B cell (primary cell): ENCODE measurements at regions not wholly inside any gene's neighbourhood (a gene's known extent, or its start where the extent isn't known, plus 50 kb on each side); places are given as distances from the start of the nearest gene placed in this dataset.

ENCODE experiments used
- ATAC-seq: fragments of 200-7000 bp; cut with Tn5 transposase; one replicate; pipeline ENCODE4 v1.10.0; 2021; ENCODE audit warnings: low read depth, mild to moderate bottlenecking, moderate number of reproducible peaks, moderate library complexity
- CTCF ChIA-PET: fragments of 350-600 bp; sonication (Branson Sonifier 250); formaldehyde crosslinking; loops from one replicate; lab custom pipeline; 2021; ENCODE audit warnings: antibody characterized with exemption, inconsistent platforms; lab: Charles Lee
- POLR2A ChIA-PET: fragments of 350-600 bp; sonication (Branson Sonifier 250); formaldehyde crosslinking; loops from one replicate; lab custom pipeline; 2021; ENCODE audit warnings: antibody characterized with exemption; lab: Charles Lee
- DNase-seq: peaks from one replicate; pipeline ENCODE4 v3.0.0; 2013
- H2AFZ ChIP-seq: 2 replicates; pipeline ENCODE4 v1.6.1; 2012; ENCODE audit warnings: mild to moderate bottlenecking, low read depth, low read length; ENCODE audit not compliant: insufficient read depth, poor library complexity, severe bottlenecking
- H3K27ac ChIP-seq, 2 donors: 1 replicate in 1 of 2; 2 replicates in 1 of 2; pipeline ENCODE4 v1.5.1; 2012 to 2013; ENCODE audit warnings: low read length in 2 of 2, mild to moderate bottlenecking in 2 of 2, moderate library complexity in 1 of 2
- H3K27me3 ChIP-seq, 4 experiments: fragments of 200-600 bp in 1 of 4; sonication (generic) in 1 of 4; replicated peaks in 1 of 4; 1 replicate in 2 of 4; 2 replicates in 2 of 4; pipeline versions ENCODE4 v1.6.1 to v1.7.0; 2013 to 2016; ENCODE audit warnings: low read length in 3 of 4, mild to moderate bottlenecking in 2 of 4, mixed read lengths in 1 of 4, moderate library complexity in 1 of 4; ENCODE audit not compliant: insufficient read depth in 4 of 4, control insufficient read depth in 3 of 4; ENCODE audit errors: control extremely low read depth in 1 of 4
- H3K36me3 ChIP-seq, 2 experiments: replicated peaks in 1 of 2; 1 replicate in 1 of 2; 2 replicates in 1 of 2; pipeline versions ENCODE4 v1.6.1 to v1.7.1; 2013; ENCODE audit warnings: low read length in 1 of 2; ENCODE audit not compliant: insufficient read depth in 2 of 2, control insufficient read depth in 1 of 2; ENCODE audit errors: control extremely low read depth in 1 of 2, extremely low read depth in 1 of 2
- H3K4me1 ChIP-seq, 2 donors: fragments of 200-600 bp in 1 of 2; sonication (generic) in 1 of 2; 1 replicate in 1 of 2; 2 replicates in 1 of 2; pipeline versions ENCODE4 v1.5.1 to v1.6.1; 2013 to 2017; ENCODE audit warnings: low read length in 2 of 2; ENCODE audit not compliant: control insufficient read depth in 2 of 2, insufficient read depth in 2 of 2
- H3K4me2 ChIP-seq: replicated peaks from 2 replicates; pipeline ENCODE3; 2012; ENCODE audit warnings: mild to moderate bottlenecking, low read depth, low read length; ENCODE audit not compliant: poor library complexity, severe bottlenecking
- H3K4me3 ChIP-seq, 5 experiments: fragments of 200-600 bp in 1 of 5; sonication (generic) in 1 of 5; 1 replicate in 3 of 5; 2 replicates in 2 of 5; pipeline versions ENCODE4 v1.5.1 to v1.7.0; 2011 to 2016; ENCODE audit warnings: low read length in 4 of 5, mild to moderate bottlenecking in 4 of 5, low read depth in 2 of 5, control low read depth in 1 of 5, moderate library complexity in 1 of 5; ENCODE audit not compliant: insufficient read depth in 1 of 5; ENCODE audit errors: control extremely low read depth in 1 of 5, extremely low read depth in 1 of 5
- H3K79me2 ChIP-seq: fragments of 200-600 bp; sonication (generic); one replicate; pipeline ENCODE4 v1.6.0; 2016; ENCODE audit warnings: low read length; ENCODE audit not compliant: control insufficient read depth, insufficient read depth
- H3K9ac ChIP-seq: fragments of 200-600 bp; sonication (generic); 2 replicates; pipeline ENCODE4 v1.6.1; 2017; ENCODE audit warnings: mild to moderate bottlenecking, low read length, moderate library complexity
- H3K9me3 ChIP-seq, 3 donors: one replicate each; pipeline versions ENCODE4 v1.6.1 to v1.7.1; 2013; ENCODE audit warnings: low read length in 2 of 3; ENCODE audit not compliant: control insufficient read depth in 2 of 3, insufficient read depth in 1 of 3; ENCODE audit errors: control extremely low read depth in 1 of 3
- H4K20me1 ChIP-seq: 2 replicates; pipeline ENCODE4 v1.6.0; 2012; ENCODE audit warnings: mild to moderate bottlenecking, low read length; ENCODE audit not compliant: insufficient read depth, control insufficient read depth, poor library complexity, severe bottlenecking
- H3K27ac Mint-ChIP-seq: one replicate; pipeline ENCODE4 v1.8.0; 2021; ENCODE audit warnings: mixed read lengths
- H3K27me3 Mint-ChIP-seq: one replicate; pipeline ENCODE4 v1.8.0; 2021; ENCODE audit warnings: mixed read lengths
- H3K4me1 Mint-ChIP-seq: one replicate; pipeline ENCODE4 v1.8.0; 2021; ENCODE audit warnings: mixed read lengths
- H3K4me3 Mint-ChIP-seq: one replicate; pipeline ENCODE4 v1.8.0; 2021; ENCODE audit warnings: mixed read lengths
- H3K9me3 Mint-ChIP-seq: one replicate; pipeline ENCODE4 v1.8.0; 2022; ENCODE audit warnings: mixed read lengths; ENCODE audit not compliant: insufficient read depth
- EZH2 ChIP-seq: IDR thresholded peaks from 2 replicates; pipeline ENCODE4 v1.6.1; 2012; ENCODE audit warnings: borderline replicate concordance, low read depth, mild to moderate bottlenecking, moderate library complexity, low read length; ENCODE audit not compliant: insufficient read depth, poor library complexity, severe bottlenecking
- WGBS: methylation state at CpG from one replicate; pipeline ENCODE4 v1.1.5; 2013; ENCODE audit warnings: missing lambda C conversion rate; ENCODE audit not compliant: insufficient coverage; 5-methylcytosine and 5-hydroxymethylcytosine counted together
- intact Hi-C: fragments of 100-400 bp; cut with micrococcal nuclease; formaldehyde crosslinking; loops from one replicate; pipeline ENCODE4 v1.10.0; 2022
- TF ChIP-seq, protein P1 (sequence below): fragments of 200-600 bp; IDR thresholded peaks from one replicate; pipeline ENCODE4 v1.8.0; 2022; ENCODE audit warnings: antibody characterized with exemption, mild to moderate bottlenecking

DNA sequence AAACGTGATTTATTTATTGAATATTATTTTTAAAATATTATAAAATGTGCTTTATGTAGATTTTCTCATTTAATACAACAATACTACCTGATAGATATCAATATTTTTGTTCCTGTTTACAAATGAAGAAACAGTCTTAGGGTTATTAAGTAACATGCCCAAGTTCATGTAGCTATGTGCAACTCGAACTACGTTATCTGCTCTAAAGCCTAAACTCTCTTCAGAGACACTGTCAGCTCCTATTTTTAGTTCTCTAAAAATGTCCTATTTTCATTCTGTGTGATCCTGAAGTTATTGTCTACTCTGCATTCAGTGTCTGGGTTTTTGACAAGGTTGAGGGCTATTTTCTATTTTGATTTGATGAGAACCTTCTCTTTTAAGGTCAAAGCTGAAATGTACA is 550.1 kb upstream of the B3GALT2 start:
- DNase-seq (no peak), ATAC-seq (no peak)
- Histone ChIP-seq H3K27ac (no peak overlapping the region), H4K20me1 (no peaks in the 10 kb centered on the region), H3K27me3 (no peaks in the 10 kb centered on the region), H3K36me3 (no peaks in the 10 kb centered on the region), H3K4me3 (no peak overlapping the region), H3K4me2 (no peak overlapping the region), H3K9me3 (no peaks in the 10 kb centered on the region), H3K79me2 (no peaks in the 10 kb centered on the region), H3K4me1 (no peaks in the 10 kb centered on the region), H2AFZ (no peak overlapping the region), H3K9ac (no peak overlapping the region)
- Mint-ChIP-seq H3K27me3 (no peaks in the 10 kb centered on the region), H3K4me1 (no peaks in the 10 kb centered on the region), H3K27ac (no peak overlapping the region), H3K4me3 (no peak overlapping the region), H3K9me3 (no peaks in the 10 kb centered on the region)
- no CpG with 5 or more reads among the region's 3 CpGs for WGBS
- TF ChIP-seq, protein P1, sequence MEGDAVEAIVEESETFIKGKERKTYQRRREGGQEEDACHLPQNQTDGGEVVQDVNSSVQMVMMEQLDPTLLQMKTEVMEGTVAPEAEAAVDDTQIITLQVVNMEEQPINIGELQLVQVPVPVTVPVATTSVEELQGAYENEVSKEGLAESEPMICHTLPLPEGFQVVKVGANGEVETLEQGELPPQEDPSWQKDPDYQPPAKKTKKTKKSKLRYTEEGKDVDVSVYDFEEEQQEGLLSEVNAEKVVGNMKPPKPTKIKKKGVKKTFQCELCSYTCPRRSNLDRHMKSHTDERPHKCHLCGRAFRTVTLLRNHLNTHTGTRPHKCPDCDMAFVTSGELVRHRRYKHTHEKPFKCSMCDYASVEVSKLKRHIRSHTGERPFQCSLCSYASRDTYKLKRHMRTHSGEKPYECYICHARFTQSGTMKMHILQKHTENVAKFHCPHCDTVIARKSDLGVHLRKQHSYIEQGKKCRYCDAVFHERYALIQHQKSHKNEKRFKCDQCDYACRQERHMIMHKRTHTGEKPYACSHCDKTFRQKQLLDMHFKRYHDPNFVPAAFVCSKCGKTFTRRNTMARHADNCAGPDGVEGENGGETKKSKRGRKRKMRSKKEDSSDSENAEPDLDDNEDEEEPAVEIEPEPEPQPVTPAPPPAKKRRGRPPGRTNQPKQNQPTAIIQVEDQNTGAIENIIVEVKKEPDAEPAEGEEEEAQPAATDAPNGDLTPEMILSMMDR, result no peak
- TF ChIP-seq EZH2, result no peak
- intact Hi-C loops, result no loop called here
- ChIA-PET CTCF (no interaction called here), POLR2A (no interaction called here)

DNA sequence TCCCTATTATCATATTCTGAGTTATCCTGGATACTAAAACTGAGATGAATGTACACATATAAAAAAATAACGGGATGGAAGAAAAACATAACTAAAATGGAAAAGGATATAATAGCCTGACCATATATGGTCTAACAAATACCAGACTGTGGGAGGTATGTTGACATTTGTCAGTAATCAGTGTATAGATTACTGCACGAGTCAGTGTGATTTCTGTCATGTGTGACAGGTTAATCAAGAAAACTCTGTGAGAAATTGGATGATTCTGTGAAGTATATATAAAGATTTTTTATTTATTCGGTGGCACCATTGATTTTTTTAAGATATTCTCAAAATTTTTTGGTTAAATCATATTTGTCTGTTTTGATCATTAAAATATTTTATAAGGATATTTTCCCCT is 547.3 kb upstream of the B3GALT2 start:
- Histone ChIP-seq H3K27ac (no peak overlapping the region), H3K4me2 (no peak overlapping the region), H3K4me1 (no peaks in the 10 kb centered on the region), H3K4me3 (no peak overlapping the region), H3K79me2 (no peaks in the 10 kb centered on the region), H3K9me3 (no peaks in the 10 kb centered on the region), H3K9ac (no peak overlapping the region), H3K36me3 (no peaks in the 10 kb centered on the region), H4K20me1 (no peaks in the 10 kb centered on the region), H2AFZ (no peak overlapping the region), H3K27me3 (no peaks in the 10 kb centered on the region)
- Mint-ChIP-seq H3K9me3 (no peaks in the 10 kb centered on the region), H3K4me3 (no peak overlapping the region), H3K4me1 (no peaks in the 10 kb centered on the region), H3K27ac (no peak overlapping the region), H3K27me3 (no peaks in the 10 kb centered on the region)
- no peak for DNase-seq
- no peak for TF ChIP-seq EZH2
- TF ChIP-seq, protein P1, result no peak
- ChIA-PET POLR2A (no interaction called here), CTCF (no interaction called here)
- WGBS, result no CpG with 5 or more reads among the region's 3 CpGs
- ATAC-seq, result no peak
- intact Hi-C loops, result no loop called here
